ENCODE measurements at regions not wholly inside any gene's neighbourhood (a gene's known extent, or its start where the extent isn't known, plus 50 kb on each side); places are given as distances from the start of the nearest gene placed in this dataset.

- DNase-seq (ENCODE audit: low read depth), result no peak
Observed at GRCh38 chr1:87820668-87821334, 492.1 kb downstream of the LMO4 start.

GRCh38 chr1:87821335-87821697 lies 492.6 kb downstream of the LMO4 start:
- no peak for DNase-seq (ENCODE audit: low read depth)

- DNase-seq (ENCODE audit: low read depth), result peak; percentile 94
Observed at GRCh38 chr1:87826681-87827251, 498.1 kb downstream of the LMO4 start.

GRCh38 chr1:87829360-87829759 lies 500.7 kb downstream of the LMO4 start:
- DNase-seq (ENCODE audit: low read depth), result no peak

- DNase-seq (ENCODE audit: low read depth), result no peak
Observed at GRCh38 chr1:87830432-87830978, 501.8 kb downstream of the LMO4 start.

GRCh38 chr1:87833166-87833565 lies 504.5 kb downstream of the LMO4 start:
- DNase-seq (ENCODE audit: low read depth), result no peak

GRCh38 chr1:87834151-87834550 lies 505.5 kb downstream of the LMO4 start:
- DNase-seq (ENCODE audit: low read depth), result no peak

GRCh38 chr1:87834941-87835340 lies 506.3 kb downstream of the LMO4 start:
- DNase-seq (ENCODE audit: low read depth), result no peak

GRCh38 chr1:87840767-87841166 lies 512.1 kb downstream of the LMO4 start:
- no peak for DNase-seq (ENCODE audit: low read depth)

GRCh38 chr1:87841332-87841731 lies 512.7 kb downstream of the LMO4 start:
- DNase-seq (ENCODE audit: low read depth), result no peak

GRCh38 chr1:87842156-87842555 lies 513.5 kb downstream of the LMO4 start:
- no peak for DNase-seq (ENCODE audit: low read depth)

- no peak for DNase-seq (ENCODE audit: low read depth)
Observed at GRCh38 chr1:87844251-87844650, 515.6 kb downstream of the LMO4 start.

GRCh38 chr1:87851490-87851889 lies 522.8 kb downstream of the LMO4 start:
- DNase-seq (ENCODE audit: low read depth), result no peak

GRCh38 chr1:87852410-87853161 lies 523.9 kb downstream of the LMO4 start:
- DNase-seq (ENCODE audit: low read depth), result no peak

- DNase-seq (ENCODE audit: low read depth), result peak; percentile 4
Observed at GRCh38 chr1:87853576-87854351, 525.1 kb downstream of the LMO4 start.

- DNase-seq (ENCODE audit: low read depth), result no peak
Observed at GRCh38 chr1:87863317-87863716, 534.6 kb downstream of the LMO4 start.

GRCh38 chr1:87864676-87865075 lies 536.0 kb downstream of the LMO4 start:
- DNase-seq (ENCODE audit: low read depth), result no peak

- no peak for DNase-seq (ENCODE audit: low read depth)
Observed at GRCh38 chr1:87866416-87866815, 537.7 kb downstream of the LMO4 start.

- peak; percentile 4 for DNase-seq (ENCODE audit: low read depth)
Observed at GRCh38 chr1:87867626-87868025, 538.9 kb downstream of the LMO4 start.

GRCh38 chr1:87869567-87869966 lies 540.9 kb downstream of the LMO4 start:
- DNase-seq (ENCODE audit: low read depth), result peak; percentile 50

- no peak for DNase-seq (ENCODE audit: low read depth)
Observed at GRCh38 chr1:87872189-87872588, 543.5 kb downstream of the LMO4 start.

GRCh38 chr1:87872692-87873091 lies 544.0 kb downstream of the LMO4 start:
- DNase-seq (ENCODE audit: low read depth), result no peak
